WTC11 (cell line): ENCODE measurements at regions not wholly inside any gene's neighbourhood (a gene's known extent, or its start where the extent isn't known, plus 50 kb on each side); places are given as distances from the start of the nearest gene placed in this dataset.

ENCODE experiments used
- ATAC-seq: fragments of 200-7000 bp; cut with Tn5 transposase; 2 replicates; pipeline ENCODE4 v1.10.0; 2021; ENCODE audit warnings: mild to moderate bottlenecking, moderate library complexity
- CTCF ChIA-PET: fragments of 300-600 bp; sonication (Branson Sonifier 250); formaldehyde crosslinking; loops from one replicate; lab custom pipeline; 2021; ENCODE audit warnings: antibody characterized with exemption; lab: Charles Lee
- POLR2A ChIA-PET: fragments of 350-600 bp; sonication (Branson Sonifier 250); formaldehyde crosslinking; loops from one replicate; lab custom pipeline; 2021; ENCODE audit warnings: antibody characterized with exemption; lab: Charles Lee
- DNase-seq: peaks from one replicate; pipeline ENCODE4 v3.0.0; 2021; ENCODE audit warnings: low spot score
- H3K27ac Mint-ChIP-seq: 2 replicates; pipeline ENCODE4 v1.8.0; 2021; ENCODE audit warnings: mixed read lengths
- H3K27me3 Mint-ChIP-seq: 2 replicates; pipeline ENCODE4 v1.8.0; 2021; ENCODE audit warnings: low read depth, mild to moderate bottlenecking, moderate library complexity, mixed read lengths
- H3K36me3 Mint-ChIP-seq: 2 replicates; pipeline ENCODE4 v1.8.0; 2021; ENCODE audit warnings: mixed read lengths
- H3K4me1 Mint-ChIP-seq: 2 replicates; pipeline ENCODE4 v1.8.0; 2022; ENCODE audit warnings: mixed read lengths
- H3K4me3 Mint-ChIP-seq: 2 replicates; pipeline ENCODE4 v1.8.0; 2021; ENCODE audit warnings: mild to moderate bottlenecking, moderate library complexity, mixed read lengths
- H3K9me3 Mint-ChIP-seq: 2 replicates; pipeline ENCODE4 v1.8.0; 2021; ENCODE audit warnings: mixed read lengths
- ATF6 ChIP-seq: sonication (generic); formaldehyde crosslinking; IDR thresholded peaks from 2 replicates; pipeline ENCODE4 v1.8.1; 2023; ENCODE audit warnings: mild to moderate bottlenecking, missing genetic modification reagents
- CREB1 ChIP-seq: sonication (generic); formaldehyde crosslinking; IDR thresholded peaks from 2 replicates; pipeline ENCODE4 v1.8.0; 2023; ENCODE audit warnings: mild to moderate bottlenecking, missing genetic modification reagents
- E2F1 ChIP-seq: sonication (generic); formaldehyde crosslinking; IDR thresholded peaks from 2 replicates; pipeline ENCODE4 v1.8.0; 2022; ENCODE audit warnings: mild to moderate bottlenecking, missing genetic modification reagents
- E2F4 ChIP-seq: sonication (generic); formaldehyde crosslinking; IDR thresholded peaks from 2 replicates; pipeline ENCODE4 v1.8.1; 2022; ENCODE audit warnings: low read depth, mild to moderate bottlenecking, moderate library complexity, missing genetic modification reagents, borderline replicate concordance
- ELF4 ChIP-seq: sonication (generic); formaldehyde crosslinking; IDR thresholded peaks from 2 replicates; pipeline ENCODE4 v1.8.1; 2022; ENCODE audit warnings: low read depth, mild to moderate bottlenecking, moderate library complexity, missing genetic modification reagents
- GABPB1 ChIP-seq: sonication (generic); formaldehyde crosslinking; IDR thresholded peaks from 2 replicates; pipeline ENCODE4 v1.8.1; 2023; ENCODE audit warnings: mild to moderate bottlenecking, missing genetic modification reagents
- MAX ChIP-seq: sonication (generic); formaldehyde crosslinking; IDR thresholded peaks from 2 replicates; pipeline ENCODE4 v1.8.0; 2022; ENCODE audit warnings: mild to moderate bottlenecking, missing genetic modification reagents
- MLX ChIP-seq: sonication (generic); formaldehyde crosslinking; IDR thresholded peaks from 2 replicates; pipeline ENCODE4 v1.8.1; 2023; ENCODE audit warnings: mild to moderate bottlenecking, missing genetic modification reagents, moderate library complexity
- MXD4 ChIP-seq: fragments of 250-450 bp; sonication (Bioruptor Pico); IDR thresholded peaks from 2 replicates; pipeline ENCODE4 v1.8.0; 2021; ENCODE audit warnings: mild to moderate bottlenecking, moderate library complexity, borderline replicate concordance
- NFYB ChIP-seq: sonication (generic); formaldehyde crosslinking; conservative IDR thresholded peaks from 2 replicates; pipeline ENCODE4 v1.8.0; 2022; ENCODE audit warnings: low read depth, missing genetic modification reagents
- NR3C1 ChIP-seq: sonication (generic); formaldehyde crosslinking; conservative IDR thresholded peaks from 2 replicates; pipeline ENCODE4 v1.8.1; 2023; ENCODE audit warnings: low read depth, mild to moderate bottlenecking, missing genetic modification reagents
- OVOL2 ChIP-seq: fragments of 250-450 bp; sonication (Bioruptor Pico); IDR thresholded peaks from 2 replicates; pipeline ENCODE4 v1.9.0; 2021; ENCODE audit warnings: mild to moderate bottlenecking, borderline replicate concordance
- SP1 ChIP-seq: sonication (generic); formaldehyde crosslinking; conservative IDR thresholded peaks from 2 replicates; pipeline ENCODE4 v1.8.1; 2022; ENCODE audit warnings: missing genetic modification reagents
- TCF7 ChIP-seq: sonication (generic); formaldehyde crosslinking; IDR thresholded peaks from 2 replicates; pipeline ENCODE4 v1.8.0; 2022; ENCODE audit warnings: mild to moderate bottlenecking, low read depth, missing genetic modification reagents, moderate library complexity
- TEAD4 ChIP-seq: sonication (generic); formaldehyde crosslinking; IDR thresholded peaks from 2 replicates; pipeline ENCODE4 v1.8.0; 2022; ENCODE audit warnings: mild to moderate bottlenecking, missing genetic modification reagents
- ZNF263 ChIP-seq: sonication (generic); formaldehyde crosslinking; IDR thresholded peaks from 2 replicates; pipeline ENCODE4 v1.8.1; 2022; ENCODE audit warnings: low read depth, mild to moderate bottlenecking, moderate library complexity, missing genetic modification reagents
- ZNF396 ChIP-seq: fragments of 250-450 bp; sonication (Bioruptor Pico); IDR thresholded peaks from 2 replicates; pipeline ENCODE4 v1.8.0; 2021; ENCODE audit warnings: mild to moderate bottlenecking, moderate library complexity, borderline replicate concordance
- TF ChIP-seq, protein P1 (sequence below): sonication (generic); formaldehyde crosslinking; IDR thresholded peaks from 2 replicates; pipeline ENCODE4 v1.8.0; 2022; ENCODE audit warnings: missing genetic modification reagents
- TF ChIP-seq, protein P2 (sequence below): sonication (generic); formaldehyde crosslinking; IDR thresholded peaks from 2 replicates; pipeline ENCODE4 v1.8.1; 2022; ENCODE audit warnings: mild to moderate bottlenecking, missing genetic modification reagents, moderate library complexity, borderline replicate concordance
- TF ChIP-seq, protein P3 (sequence below): sonication (generic); formaldehyde crosslinking; IDR thresholded peaks from 2 replicates; pipeline ENCODE4 v1.8.0; 2023; ENCODE audit warnings: missing genetic modification reagents

DNA sequence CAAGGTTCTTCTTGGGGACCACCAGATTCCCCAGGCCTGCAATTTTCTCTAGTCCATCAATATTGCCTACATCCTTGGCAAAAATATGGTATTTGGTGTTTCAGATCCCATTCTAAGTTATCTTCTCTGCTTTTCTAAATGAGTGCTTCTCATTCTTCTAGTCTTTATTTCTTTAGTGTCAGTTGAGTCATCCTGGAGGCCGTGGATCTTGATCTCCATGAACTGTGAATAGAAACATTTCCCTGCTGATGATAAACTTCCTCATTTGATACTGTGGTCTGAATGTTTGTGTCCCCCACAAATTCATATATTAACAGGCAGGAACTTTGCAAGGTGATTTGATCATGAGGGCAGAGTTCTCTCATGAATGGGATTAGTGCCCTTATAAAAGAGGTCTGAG lies 779.3 kb downstream of the INHBA start:
- Mint-ChIP-seq H3K4me1 (no peaks in the 10 kb centered on the region), H3K9me3 (peaks cover 7% of the 10 kb centered on the region; the same call in 1 of the 2 replicates), H3K27me3 (no peaks in the 10 kb centered on the region), H3K36me3 (no peaks in the 10 kb centered on the region), H3K4me3 (no peak overlapping the region), H3K27ac (no peak overlapping the region)
- ChIA-PET POLR2A (no interaction called here), CTCF (no interaction called here)
- no peak for ATAC-seq
- no peak for DNase-seq
- TF ChIP-seq, protein P1, sequence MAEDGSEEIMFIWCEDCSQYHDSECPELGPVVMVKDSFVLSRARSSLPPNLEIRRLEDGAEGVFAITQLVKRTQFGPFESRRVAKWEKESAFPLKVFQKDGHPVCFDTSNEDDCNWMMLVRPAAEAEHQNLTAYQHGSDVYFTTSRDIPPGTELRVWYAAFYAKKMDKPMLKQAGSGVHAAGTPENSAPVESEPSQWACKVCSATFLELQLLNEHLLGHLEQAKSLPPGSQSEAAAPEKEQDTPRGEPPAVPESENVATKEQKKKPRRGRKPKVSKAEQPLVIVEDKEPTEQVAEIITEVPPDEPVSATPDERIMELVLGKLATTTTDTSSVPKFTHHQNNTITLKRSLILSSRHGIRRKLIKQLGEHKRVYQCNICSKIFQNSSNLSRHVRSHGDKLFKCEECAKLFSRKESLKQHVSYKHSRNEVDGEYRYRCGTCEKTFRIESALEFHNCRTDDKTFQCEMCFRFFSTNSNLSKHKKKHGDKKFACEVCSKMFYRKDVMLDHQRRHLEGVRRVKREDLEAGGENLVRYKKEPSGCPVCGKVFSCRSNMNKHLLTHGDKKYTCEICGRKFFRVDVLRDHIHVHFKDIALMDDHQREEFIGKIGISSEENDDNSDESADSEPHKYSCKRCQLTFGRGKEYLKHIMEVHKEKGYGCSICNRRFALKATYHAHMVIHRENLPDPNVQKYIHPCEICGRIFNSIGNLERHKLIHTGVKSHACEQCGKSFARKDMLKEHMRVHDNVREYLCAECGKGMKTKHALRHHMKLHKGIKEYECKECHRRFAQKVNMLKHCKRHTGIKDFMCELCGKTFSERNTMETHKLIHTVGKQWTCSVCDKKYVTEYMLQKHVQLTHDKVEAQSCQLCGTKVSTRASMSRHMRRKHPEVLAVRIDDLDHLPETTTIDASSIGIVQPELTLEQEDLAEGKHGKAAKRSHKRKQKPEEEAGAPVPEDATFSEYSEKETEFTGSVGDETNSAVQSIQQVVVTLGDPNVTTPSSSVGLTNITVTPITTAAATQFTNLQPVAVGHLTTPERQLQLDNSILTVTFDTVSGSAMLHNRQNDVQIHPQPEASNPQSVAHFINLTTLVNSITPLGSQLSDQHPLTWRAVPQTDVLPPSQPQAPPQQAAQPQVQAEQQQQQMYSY = no peak
- no peak for TF ChIP-seq TCF7 (CRISPR knock-in tag)
- TF ChIP-seq ZNF263 (CRISPR knock-in tag) = no peak
- no peak for TF ChIP-seq OVOL2 (CRISPR knock-in tag)
- TF ChIP-seq E2F4 (CRISPR knock-in tag) = no peak
- no peak for TF ChIP-seq MXD4 (CRISPR knock-in tag)
- TF ChIP-seq SP1 = no peak
- TF ChIP-seq, protein P2, sequence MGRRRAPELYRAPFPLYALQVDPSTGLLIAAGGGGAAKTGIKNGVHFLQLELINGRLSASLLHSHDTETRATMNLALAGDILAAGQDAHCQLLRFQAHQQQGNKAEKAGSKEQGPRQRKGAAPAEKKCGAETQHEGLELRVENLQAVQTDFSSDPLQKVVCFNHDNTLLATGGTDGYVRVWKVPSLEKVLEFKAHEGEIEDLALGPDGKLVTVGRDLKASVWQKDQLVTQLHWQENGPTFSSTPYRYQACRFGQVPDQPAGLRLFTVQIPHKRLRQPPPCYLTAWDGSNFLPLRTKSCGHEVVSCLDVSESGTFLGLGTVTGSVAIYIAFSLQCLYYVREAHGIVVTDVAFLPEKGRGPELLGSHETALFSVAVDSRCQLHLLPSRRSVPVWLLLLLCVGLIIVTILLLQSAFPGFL = no peak
- TF ChIP-seq MLX (CRISPR knock-in tag) = no peak
- no peak for TF ChIP-seq TEAD4 (CRISPR knock-in tag)
- TF ChIP-seq ATF6 = no peak
- no peak for TF ChIP-seq GABPB1 (CRISPR knock-in tag)
- no peak for TF ChIP-seq ZNF396 (CRISPR knock-in tag)
- TF ChIP-seq, protein P3, sequence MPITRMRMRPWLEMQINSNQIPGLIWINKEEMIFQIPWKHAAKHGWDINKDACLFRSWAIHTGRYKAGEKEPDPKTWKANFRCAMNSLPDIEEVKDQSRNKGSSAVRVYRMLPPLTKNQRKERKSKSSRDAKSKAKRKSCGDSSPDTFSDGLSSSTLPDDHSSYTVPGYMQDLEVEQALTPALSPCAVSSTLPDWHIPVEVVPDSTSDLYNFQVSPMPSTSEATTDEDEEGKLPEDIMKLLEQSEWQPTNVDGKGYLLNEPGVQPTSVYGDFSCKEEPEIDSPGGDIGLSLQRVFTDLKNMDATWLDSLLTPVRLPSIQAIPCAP (CRISPR knock-in tag) = no peak
- no peak for TF ChIP-seq E2F1 (CRISPR knock-in tag)
- no peak for TF ChIP-seq ELF4
- TF ChIP-seq NFYB (CRISPR knock-in tag) = no peak
- no peak for TF ChIP-seq NR3C1
- TF ChIP-seq MAX (CRISPR knock-in tag) = no peak
- TF ChIP-seq CREB1 (CRISPR knock-in tag) = no peak
